ENCODE measurements at regions not wholly inside any gene's neighbourhood (a gene's known extent, or its start where the extent isn't known, plus 50 kb on each side); places are given as distances from the start of the nearest gene placed in this dataset.
"Not testable (repeated sequence)": the region's sequence is repeated elsewhere in the genome, so short reads cannot be mapped to it uniquely, and the experiment has no call there.

GRCh38 chr13:64591971-64592370 is 2638.2 kb downstream of the PCDH9 start:
- Histone ChIP-seq H3K9ac (ENCODE audit: low read length) (no peak overlapping the region), H3K36me3 (ENCODE audit: insufficient read depth, low read length) (no peaks in the 10 kb centered on the region), H3K4me3 (ENCODE audit: insufficient read depth, low read depth, low read length) (no peak overlapping the region), H3K4me2 (ENCODE audit: low read length) (no peak overlapping the region), H3K27ac (ENCODE audit: low read depth, low read length) (no peak overlapping the region), H3K9me3 (ENCODE audit: insufficient read depth, low read depth, low read length) (no peaks in the 10 kb centered on the region), H4K20me1 (ENCODE audit: insufficient read depth, low read length) (no peaks in the 10 kb centered on the region), H2AFZ (ENCODE audit: low read depth, low read length) (no peak overlapping the region), H3K79me2 (ENCODE audit: insufficient read depth, low read length) (no peaks in the 10 kb centered on the region), H3K4me1 (ENCODE audit: insufficient read depth, low read length) (no peaks in the 10 kb centered on the region), H3K27me3 (ENCODE audit: insufficient read depth, low read length) (no peaks in the 10 kb centered on the region)
- H3K9me3 Mint-ChIP-seq (ENCODE audit: unreplicated experiment): no peaks in the 10 kb centered on the region
- H3K27me3 Mint-ChIP-seq (ENCODE audit: low read depth, unreplicated experiment): no peaks in the 10 kb centered on the region
- FAIRE-seq (no peak), DNase-seq (ENCODE audit: low read depth) (peak; percentile 43)
- peaks cover 4% of the 10 kb centered on the region for H3K4me1 Mint-ChIP-seq (ENCODE audit: low read depth, unreplicated experiment)
- H3K27ac Mint-ChIP-seq (ENCODE audit: unreplicated experiment): no peak overlapping the region
- no peak for TF ChIP-seq EZH2 (IDR thresholded peaks at IDR 0.05; ENCODE audit: insufficient read depth, low read length)
- TF ChIP-seq, protein P1, sequence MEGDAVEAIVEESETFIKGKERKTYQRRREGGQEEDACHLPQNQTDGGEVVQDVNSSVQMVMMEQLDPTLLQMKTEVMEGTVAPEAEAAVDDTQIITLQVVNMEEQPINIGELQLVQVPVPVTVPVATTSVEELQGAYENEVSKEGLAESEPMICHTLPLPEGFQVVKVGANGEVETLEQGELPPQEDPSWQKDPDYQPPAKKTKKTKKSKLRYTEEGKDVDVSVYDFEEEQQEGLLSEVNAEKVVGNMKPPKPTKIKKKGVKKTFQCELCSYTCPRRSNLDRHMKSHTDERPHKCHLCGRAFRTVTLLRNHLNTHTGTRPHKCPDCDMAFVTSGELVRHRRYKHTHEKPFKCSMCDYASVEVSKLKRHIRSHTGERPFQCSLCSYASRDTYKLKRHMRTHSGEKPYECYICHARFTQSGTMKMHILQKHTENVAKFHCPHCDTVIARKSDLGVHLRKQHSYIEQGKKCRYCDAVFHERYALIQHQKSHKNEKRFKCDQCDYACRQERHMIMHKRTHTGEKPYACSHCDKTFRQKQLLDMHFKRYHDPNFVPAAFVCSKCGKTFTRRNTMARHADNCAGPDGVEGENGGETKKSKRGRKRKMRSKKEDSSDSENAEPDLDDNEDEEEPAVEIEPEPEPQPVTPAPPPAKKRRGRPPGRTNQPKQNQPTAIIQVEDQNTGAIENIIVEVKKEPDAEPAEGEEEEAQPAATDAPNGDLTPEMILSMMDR (IDR thresholded peaks at IDR 0.05; ENCODE audit: insufficient read depth, low read depth, low read length): no peak
- H3K4me3 Mint-ChIP-seq (ENCODE audit: unreplicated experiment): no peak overlapping the region
- H3K36me3 Mint-ChIP-seq (ENCODE audit: low read depth, unreplicated experiment): no peaks in the 10 kb centered on the region

- no peak overlapping the region for H2AFZ ChIP-seq (ENCODE audit: low read depth, low read length)
- TF ChIP-seq EZH2 (IDR thresholded peaks at IDR 0.05; ENCODE audit: insufficient read depth, low read length): no peak
- TF ChIP-seq, protein P1 (IDR thresholded peaks at IDR 0.05; ENCODE audit: insufficient read depth, low read depth, low read length): no peak
- H3K9ac ChIP-seq (ENCODE audit: low read length): no peak overlapping the region
- FAIRE-seq (no peak), DNase-seq (ENCODE audit: low read depth) (no peak)
- no peaks in the 10 kb centered on the region for H4K20me1 ChIP-seq (ENCODE audit: insufficient read depth, low read length)
- Mint-ChIP-seq H3K27me3 (ENCODE audit: low read depth, unreplicated experiment) (no peaks in the 10 kb centered on the region), H3K4me1 (ENCODE audit: low read depth, unreplicated experiment) (no peaks in the 10 kb centered on the region), H3K9me3 (ENCODE audit: unreplicated experiment) (no peaks in the 10 kb centered on the region), H3K36me3 (ENCODE audit: low read depth, unreplicated experiment) (no peaks in the 10 kb centered on the region), H3K4me3 (ENCODE audit: unreplicated experiment) (no peak overlapping the region), H3K27ac (ENCODE audit: unreplicated experiment) (no peak overlapping the region)
- H3K79me2 ChIP-seq (ENCODE audit: insufficient read depth, low read length): no peaks in the 10 kb centered on the region
- no peaks in the 10 kb centered on the region for H3K9me3 ChIP-seq (ENCODE audit: insufficient read depth, low read depth, low read length)
- H3K27me3 ChIP-seq (ENCODE audit: insufficient read depth, low read length): no peaks in the 10 kb centered on the region
- H3K27ac ChIP-seq (ENCODE audit: low read depth, low read length): no peak overlapping the region
- H3K36me3 ChIP-seq (ENCODE audit: insufficient read depth, low read length): no peaks in the 10 kb centered on the region
- H3K4me2 ChIP-seq (ENCODE audit: low read length): no peak overlapping the region
- no peaks in the 10 kb centered on the region for H3K4me1 ChIP-seq (ENCODE audit: insufficient read depth, low read length)
- H3K4me3 ChIP-seq (ENCODE audit: insufficient read depth, low read depth, low read length): no peak overlapping the region
Measured at GRCh38 chr13:64579331-64579730, 2650.8 kb downstream of the PCDH9 start.

DNA sequence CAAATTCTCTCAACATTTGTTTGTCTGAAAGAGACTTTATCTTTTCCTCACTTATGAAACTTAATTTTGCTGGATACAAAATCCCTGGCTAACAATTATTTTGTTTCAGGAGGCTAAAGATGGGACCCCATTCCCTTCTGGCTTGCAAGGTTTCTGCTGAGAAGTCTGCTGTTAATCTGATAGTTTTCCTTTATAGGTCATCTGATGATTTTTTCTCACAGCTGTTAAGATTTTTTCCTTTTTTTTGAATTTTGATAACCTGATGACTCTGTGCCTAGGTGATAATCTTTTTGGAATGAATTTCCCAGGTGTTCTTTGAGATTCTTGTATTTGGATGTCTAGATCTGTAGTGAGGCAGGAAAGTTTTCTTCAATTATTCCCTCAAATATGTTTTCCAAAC is 2661.4 kb downstream of the PCDH9 start:
- Histone ChIP-seq H3K9ac (ENCODE audit: low read length) (no peak overlapping the region), H3K4me1 (ENCODE audit: insufficient read depth, low read length) (no peaks in the 10 kb centered on the region), H2AFZ (ENCODE audit: low read depth, low read length) (no peak overlapping the region), H3K27me3 (ENCODE audit: insufficient read depth, low read length) (no peaks in the 10 kb centered on the region), H3K4me3 (ENCODE audit: insufficient read depth, low read depth, low read length) (no peak overlapping the region), H3K27ac (ENCODE audit: low read depth, low read length) (no peak overlapping the region), H4K20me1 (ENCODE audit: insufficient read depth, low read length) (no peaks in the 10 kb centered on the region), H3K9me3 (ENCODE audit: insufficient read depth, low read depth, low read length) (no peaks in the 10 kb centered on the region), H3K79me2 (ENCODE audit: insufficient read depth, low read length) (no peaks in the 10 kb centered on the region), H3K36me3 (ENCODE audit: insufficient read depth, low read length) (no peaks in the 10 kb centered on the region), H3K4me2 (ENCODE audit: low read length) (no peak overlapping the region)
- FAIRE-seq: no peak
- DNase-seq (ENCODE audit: low read depth): no peak
- Mint-ChIP-seq H3K27me3 (ENCODE audit: low read depth, unreplicated experiment) (no peaks in the 10 kb centered on the region), H3K9me3 (ENCODE audit: unreplicated experiment) (peaks cover 5% of the 10 kb centered on the region), H3K4me3 (ENCODE audit: unreplicated experiment) (no peak overlapping the region), H3K4me1 (ENCODE audit: low read depth, unreplicated experiment) (no peaks in the 10 kb centered on the region), H3K27ac (ENCODE audit: unreplicated experiment) (no peak overlapping the region), H3K36me3 (ENCODE audit: low read depth, unreplicated experiment) (no peaks in the 10 kb centered on the region)
- TF ChIP-seq EZH2 (IDR thresholded peaks at IDR 0.05; ENCODE audit: insufficient read depth, low read length): no peak
- TF ChIP-seq, protein P1 (IDR thresholded peaks at IDR 0.05; ENCODE audit: insufficient read depth, low read depth, low read length): no peak

GRCh38 chr13:64558031-64558430 is 2672.1 kb downstream of the PCDH9 start:
- not testable (repeated sequence) for FAIRE-seq; H3K27me3 Mint-ChIP-seq (ENCODE audit: low read depth, unreplicated experiment); H3K4me3 ChIP-seq (ENCODE audit: insufficient read depth, low read depth, low read length); H3K4me1 ChIP-seq (ENCODE audit: insufficient read depth, low read length); H3K79me2 ChIP-seq (ENCODE audit: insufficient read depth, low read length); H3K9me3 Mint-ChIP-seq (ENCODE audit: unreplicated experiment); H2AFZ ChIP-seq (ENCODE audit: low read depth, low read length); H3K27ac Mint-ChIP-seq (ENCODE audit: unreplicated experiment); DNase-seq (ENCODE audit: low read depth); H4K20me1 ChIP-seq (ENCODE audit: insufficient read depth, low read length); H3K27ac ChIP-seq (ENCODE audit: low read depth, low read length); H3K27me3 ChIP-seq (ENCODE audit: insufficient read depth, low read length); H3K9ac ChIP-seq (ENCODE audit: low read length); H3K9me3 ChIP-seq (ENCODE audit: insufficient read depth, low read depth, low read length); H3K4me3 Mint-ChIP-seq (ENCODE audit: unreplicated experiment); H3K36me3 Mint-ChIP-seq (ENCODE audit: low read depth, unreplicated experiment); H3K36me3 ChIP-seq (ENCODE audit: insufficient read depth, low read length); H3K4me2 ChIP-seq (ENCODE audit: low read length); H3K4me1 Mint-ChIP-seq (ENCODE audit: low read depth, unreplicated experiment)

All from astrocyte (in vitro differentiated cells and primary cell).